Omental fat pad (tissue), 3 donors: ENCODE measurements at regions not wholly inside any gene's neighbourhood (a gene's known extent, or its start where the extent isn't known, plus 50 kb on each side); places are given as distances from the start of the nearest gene placed in this dataset.

Source experiments
- ATAC-seq: fragments of 150-250 bp; one replicate; pipeline ENCODE4 v1.9.1; 2016; ENCODE audit warnings: mild to moderate bottlenecking, moderate library complexity; ENCODE audit not compliant: low FRiP score
- DNase-seq: peaks from one replicate; pipeline ENCODE4 v3.0.0-alpha.2; 2019; ENCODE audit warnings: low spot score
- TF ChIP-seq, protein P1 (sequence below), 3 donors: fragments of 450-650 bp; IDR thresholded peaks; one replicate each; pipeline ENCODE4 v1.5.1; 2016 to 2017; ENCODE audit warnings: antibody characterized with exemption in 3 of 3, mild to moderate bottlenecking in 3 of 3, moderate library complexity in 2 of 3

DNA sequence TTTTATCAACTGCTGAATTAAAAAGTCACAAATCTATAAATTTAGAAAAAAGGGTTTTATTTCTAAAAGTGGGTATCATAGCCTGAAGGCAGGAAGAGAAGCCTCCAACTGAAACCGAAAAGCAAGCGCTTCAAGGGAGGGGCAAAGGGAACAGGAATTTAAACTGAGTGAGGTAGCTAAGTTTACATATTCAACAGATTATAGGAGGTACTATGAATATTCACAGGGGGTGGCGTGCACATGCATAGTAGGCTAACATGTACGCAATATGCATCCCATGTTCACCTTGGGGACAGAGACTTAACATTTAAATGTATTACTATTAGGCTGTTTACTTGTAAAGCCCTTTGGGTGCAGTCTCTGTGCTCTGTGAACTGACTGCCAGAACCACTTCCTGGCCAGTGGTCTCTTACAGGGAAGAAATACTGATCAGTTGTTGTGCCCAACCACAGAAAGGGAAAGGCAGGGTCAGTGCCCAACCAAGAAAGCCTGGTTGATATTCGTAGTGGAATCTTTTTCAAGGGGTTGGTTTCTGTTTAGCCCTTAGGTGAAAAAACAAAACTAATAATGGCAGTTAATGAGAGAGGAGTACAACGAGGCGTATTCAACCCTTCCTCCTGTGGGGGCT lies 168.7 kb upstream of the GALNTL6 start:
- ATAC-seq (no peak), DNase-seq (no peak)
- TF ChIP-seq, protein P1, sequence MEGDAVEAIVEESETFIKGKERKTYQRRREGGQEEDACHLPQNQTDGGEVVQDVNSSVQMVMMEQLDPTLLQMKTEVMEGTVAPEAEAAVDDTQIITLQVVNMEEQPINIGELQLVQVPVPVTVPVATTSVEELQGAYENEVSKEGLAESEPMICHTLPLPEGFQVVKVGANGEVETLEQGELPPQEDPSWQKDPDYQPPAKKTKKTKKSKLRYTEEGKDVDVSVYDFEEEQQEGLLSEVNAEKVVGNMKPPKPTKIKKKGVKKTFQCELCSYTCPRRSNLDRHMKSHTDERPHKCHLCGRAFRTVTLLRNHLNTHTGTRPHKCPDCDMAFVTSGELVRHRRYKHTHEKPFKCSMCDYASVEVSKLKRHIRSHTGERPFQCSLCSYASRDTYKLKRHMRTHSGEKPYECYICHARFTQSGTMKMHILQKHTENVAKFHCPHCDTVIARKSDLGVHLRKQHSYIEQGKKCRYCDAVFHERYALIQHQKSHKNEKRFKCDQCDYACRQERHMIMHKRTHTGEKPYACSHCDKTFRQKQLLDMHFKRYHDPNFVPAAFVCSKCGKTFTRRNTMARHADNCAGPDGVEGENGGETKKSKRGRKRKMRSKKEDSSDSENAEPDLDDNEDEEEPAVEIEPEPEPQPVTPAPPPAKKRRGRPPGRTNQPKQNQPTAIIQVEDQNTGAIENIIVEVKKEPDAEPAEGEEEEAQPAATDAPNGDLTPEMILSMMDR (IDR thresholded peaks at IDR 0.05), result no peak

GRCh38 chr4:171639540-171639939 lies 173.7 kb upstream of the GALNTL6 start:
- DNase-seq (no peak), ATAC-seq (no peak)
- TF ChIP-seq, protein P1 (IDR thresholded peaks at IDR 0.05), result no peak

- TF ChIP-seq, protein P1 (IDR thresholded peaks at IDR 0.05), result no peak
- ATAC-seq (no peak), DNase-seq (no peak)
These were observed 176.6 kb upstream of the GALNTL6 start for GRCh38 chr4:171636606-171637005.

DNA sequence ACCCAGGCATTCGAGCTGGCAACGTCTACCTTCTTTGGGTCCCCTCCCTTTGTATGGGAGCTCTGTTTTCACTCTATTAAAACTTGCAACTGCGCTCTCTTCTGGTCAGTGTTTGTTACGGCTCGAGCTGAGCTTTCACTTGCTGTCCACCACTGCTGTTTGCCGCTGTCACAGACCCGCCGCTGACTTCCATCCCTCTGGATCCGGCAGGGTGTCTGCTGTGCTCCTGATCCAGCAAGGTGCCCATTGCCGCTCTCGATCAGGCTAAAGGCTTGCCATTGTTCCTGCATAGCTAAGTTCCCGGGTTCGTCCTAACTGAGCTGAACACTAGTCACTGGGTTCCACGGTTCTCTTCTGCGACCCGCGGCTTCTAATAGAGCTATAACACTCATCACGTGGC lies 183.5 kb upstream of the GALNTL6 start:
- TF ChIP-seq, protein P1 (IDR thresholded peaks at IDR 0.05), result no peak
- no peak for ATAC-seq
- no peak for DNase-seq

GRCh38 chr4:171629182-171629581 lies 184.0 kb upstream of the GALNTL6 start:
- ATAC-seq (no peak), DNase-seq (no peak)
- TF ChIP-seq, protein P1 (IDR thresholded peaks at IDR 0.05), result no peak

- ATAC-seq (no peak), DNase-seq (no peak)
- TF ChIP-seq, protein P1 (IDR thresholded peaks at IDR 0.05), result no peak
These were observed 186.7 kb upstream of the GALNTL6 start for GRCh38 chr4:171626554-171626953.

DNA sequence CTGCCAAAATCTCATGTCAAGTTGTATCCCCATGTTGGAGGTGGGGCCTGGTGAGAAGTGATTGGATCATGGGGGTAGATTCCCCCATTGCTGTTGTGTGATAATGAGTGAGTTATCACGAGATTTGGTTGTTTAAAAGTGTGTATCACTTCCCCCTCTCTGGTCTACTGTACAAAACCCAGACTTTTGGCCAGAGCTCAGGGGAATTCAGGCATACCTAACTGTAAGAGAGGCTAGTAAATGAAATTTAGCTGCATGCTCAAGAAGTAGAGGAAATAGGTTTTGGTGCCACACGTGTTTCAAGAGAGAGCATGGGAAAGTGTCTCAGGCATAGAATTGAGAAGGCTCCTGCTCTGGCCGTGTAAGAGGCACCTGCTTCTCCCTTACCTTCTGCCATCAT lies 190.5 kb upstream of the GALNTL6 start:
- TF ChIP-seq, protein P1 (IDR thresholded peaks at IDR 0.05), result no peak
- ATAC-seq (no peak), DNase-seq (no peak)
